ENCODE measurements at regions not wholly inside any gene's neighbourhood (a gene's known extent, or its start where the extent isn't known, plus 50 kb on each side); places are given as distances from the start of the nearest gene placed in this dataset.

GRCh38 chr20:56932575-56933330, 303.6 kb downstream of the TFAP2C start:
- no peak for DNase-seq

GRCh38 chr20:56933331-56933698, 304.2 kb downstream of the TFAP2C start:
- DNase-seq, result no peak

GRCh38 chr20:56934888-56935287, 305.8 kb downstream of the TFAP2C start:
- DNase-seq, result no peak

GRCh38 chr20:56940466-56940865, 311.4 kb downstream of the TFAP2C start:
- DNase-seq, result no peak

- no peak for DNase-seq
Measured at GRCh38 chr20:56941101-56941686, 312.1 kb downstream of the TFAP2C start.

GRCh38 chr20:56943946-56944945, 315.1 kb downstream of the TFAP2C start:
- no peak for DNase-seq

GRCh38 chr20:56945057-56945456, 316.0 kb downstream of the TFAP2C start:
- no peak for DNase-seq

GRCh38 chr20:56945901-56946300, 316.8 kb downstream of the TFAP2C start:
- no peak for DNase-seq

GRCh38 chr20:56949318-56949717, 317.1 kb downstream of the BMP7 start:
- DNase-seq, result no peak

GRCh38 chr20:56952258-56953047, 314.0 kb downstream of the BMP7 start:
- DNase-seq, result no peak

- DNase-seq, result peak in 1 of 3 experiments; percentile 44
Measured at GRCh38 chr20:56953048-56953586, 313.3 kb downstream of the BMP7 start.

GRCh38 chr20:56954797-56955196, 311.6 kb downstream of the BMP7 start:
- DNase-seq, result no peak

GRCh38 chr20:56955680-56956079, 310.8 kb downstream of the BMP7 start:
- no peak for DNase-seq

- no peak for DNase-seq
Measured at GRCh38 chr20:56956534-56956933, 309.9 kb downstream of the BMP7 start.

GRCh38 chr20:56957737-56958553, 308.5 kb downstream of the BMP7 start:
- DNase-seq, result peak; percentile 4 to 77 (median 41)

GRCh38 chr20:56964901-56965300, 301.5 kb downstream of the BMP7 start:
- peak in 1 of 3 experiments; percentile 74 for DNase-seq

GRCh38 chr20:56967916-56968315, 298.5 kb downstream of the BMP7 start:
- no peak for DNase-seq

GRCh38 chr20:56968376-56969048, 297.9 kb downstream of the BMP7 start:
- no peak for DNase-seq

GRCh38 chr20:56974499-56975250, 291.8 kb downstream of the BMP7 start:
- DNase-seq, result peak in 1 of 3 experiments; percentile 53

- DNase-seq, result no peak
Measured at GRCh38 chr20:56975838-56976237, 290.6 kb downstream of the BMP7 start.
